ENCODE measurements at regions not wholly inside any gene's neighbourhood (a gene's known extent, or its start where the extent isn't known, plus 50 kb on each side); places are given as distances from the start of the nearest gene placed in this dataset.

DNA sequence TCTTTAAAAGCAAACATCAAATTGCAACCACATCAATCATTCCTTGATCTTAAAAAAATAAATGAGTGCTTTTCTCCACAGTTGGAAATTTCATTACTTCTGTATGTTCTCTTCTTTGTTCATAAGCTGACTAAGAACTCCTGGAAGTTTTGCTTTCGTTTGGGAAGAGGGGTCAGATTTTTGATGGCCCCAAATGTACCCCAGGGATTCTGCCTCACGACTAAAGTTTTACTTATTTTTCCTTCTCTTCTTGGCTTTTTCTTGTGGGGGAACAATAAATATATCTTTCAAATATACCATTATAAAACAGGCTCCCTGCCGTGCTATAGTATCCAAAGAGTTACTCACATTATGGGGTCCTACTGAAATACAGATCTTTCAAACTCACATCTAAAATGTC lies 215.0 kb upstream of the CDIN1 start:
- FAIRE-seq (no peak), DNase-seq (ENCODE audit: insufficient read length, low spot score) (no peak)

DNA sequence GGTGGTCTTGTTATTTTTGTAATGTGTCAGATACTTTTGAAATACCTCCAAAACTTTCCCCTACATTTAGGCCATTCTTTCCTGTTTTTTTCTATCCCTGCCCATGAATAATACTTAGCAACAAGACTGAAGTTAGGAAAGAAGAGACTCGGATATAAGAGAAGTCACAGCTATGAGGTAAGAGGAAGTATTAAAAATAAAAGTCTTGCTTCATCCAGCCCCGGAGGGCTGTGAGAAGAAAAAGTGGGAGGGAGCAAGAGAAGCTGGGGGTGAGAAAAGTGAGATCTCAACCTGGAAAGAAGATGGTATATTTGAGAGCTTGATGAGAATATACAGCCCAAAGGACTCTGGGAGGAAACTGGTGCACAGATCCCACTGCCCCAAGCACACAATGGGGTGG lies 213.5 kb upstream of the CDIN1 start:
- DNase-seq (ENCODE audit: insufficient read length, low spot score), result no peak
- FAIRE-seq, result no peak

DNA sequence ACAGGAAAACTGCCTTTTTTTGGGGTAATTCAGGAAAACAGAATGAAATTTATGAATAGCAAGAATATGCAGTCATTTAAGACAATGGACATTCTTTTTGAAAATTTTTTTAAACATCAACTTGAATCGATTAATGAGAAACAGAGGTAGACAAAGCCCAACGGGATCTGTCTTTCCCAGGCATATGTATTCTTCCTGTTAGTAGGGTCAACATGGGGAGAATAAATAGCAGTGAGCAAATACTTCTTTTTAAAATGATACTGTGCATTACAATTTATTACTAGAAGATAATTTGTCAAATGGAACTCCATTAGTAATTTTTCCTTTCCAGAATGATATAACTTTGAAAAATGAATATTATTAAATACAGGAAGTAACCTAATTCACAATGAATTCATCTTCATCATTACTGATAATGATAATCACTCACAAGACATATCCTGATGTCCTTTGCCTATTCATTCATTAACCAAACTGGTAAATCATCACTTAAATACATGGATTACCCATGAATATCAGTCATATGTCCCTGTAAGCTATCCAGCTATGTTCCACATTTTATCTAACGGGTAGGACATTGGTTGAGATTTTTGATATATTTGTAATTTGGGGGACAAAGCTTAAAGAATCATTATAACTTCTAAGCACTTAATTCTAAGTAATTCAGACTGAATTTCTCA lies 209.2 kb upstream of the CDIN1 start:
- FAIRE-seq, result no peak
- DNase-seq (ENCODE audit: insufficient read length, low spot score), result no peak

DNA sequence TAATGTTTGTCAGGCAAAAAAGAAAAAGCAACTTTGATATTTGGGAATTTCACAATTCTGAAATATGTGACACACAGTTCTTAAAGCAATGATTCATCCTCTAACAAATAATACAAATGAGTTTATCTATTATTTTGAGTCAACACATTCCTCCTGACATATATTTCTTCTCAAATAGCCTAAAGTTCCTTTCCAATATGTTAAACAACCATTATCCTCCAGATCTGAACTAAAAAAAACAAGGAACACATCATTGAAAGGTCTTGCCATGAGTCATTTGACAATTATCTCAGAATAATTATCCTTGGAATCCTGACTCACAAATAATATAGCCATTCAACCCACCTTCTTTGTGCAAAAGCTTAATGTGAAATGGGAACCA lies 208.7 kb upstream of the CDIN1 start:
- no peak for DNase-seq (ENCODE audit: insufficient read length, low spot score)
- FAIRE-seq, result no peak

DNA sequence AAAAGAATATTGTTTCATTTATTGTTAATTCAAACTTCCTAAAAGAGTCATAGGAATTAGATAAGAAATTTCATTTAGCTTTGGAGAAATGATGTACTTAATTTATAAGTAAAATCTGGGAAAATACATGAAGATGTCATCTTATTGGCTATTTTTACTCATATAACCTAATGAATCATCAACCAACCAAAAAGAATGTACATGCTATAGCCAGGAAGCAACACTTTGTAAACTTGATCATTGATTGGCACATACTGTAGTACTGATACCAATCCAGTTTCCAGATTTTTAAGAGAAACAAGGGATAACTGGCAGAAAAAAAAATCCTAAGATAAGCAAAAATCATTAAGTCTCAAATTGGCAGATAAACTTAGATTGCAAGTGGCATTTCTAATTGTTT lies 207.9 kb upstream of the CDIN1 start:
- FAIRE-seq (no peak), DNase-seq (ENCODE audit: insufficient read length, low spot score) (no peak)

DNA sequence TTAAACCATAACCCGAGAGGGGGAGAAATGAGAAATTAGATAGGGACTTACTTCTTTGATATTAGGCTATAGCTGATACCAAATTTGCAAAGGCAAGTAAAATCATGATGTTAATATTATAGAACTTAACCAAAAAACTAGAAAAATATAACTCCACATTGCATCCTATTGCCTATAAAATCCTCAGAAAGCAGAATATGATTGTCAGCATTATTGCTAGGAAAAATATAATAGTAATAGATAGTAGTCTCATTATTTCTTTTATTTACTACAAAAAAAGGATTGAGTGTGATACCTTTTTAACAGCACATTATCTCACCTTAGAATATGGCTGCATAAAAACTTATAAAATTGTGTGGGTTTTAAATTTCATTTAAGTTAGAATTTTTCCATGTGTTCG lies 206.5 kb upstream of the CDIN1 start:
- FAIRE-seq (no peak), DNase-seq (ENCODE audit: insufficient read length, low spot score) (no peak)

DNA sequence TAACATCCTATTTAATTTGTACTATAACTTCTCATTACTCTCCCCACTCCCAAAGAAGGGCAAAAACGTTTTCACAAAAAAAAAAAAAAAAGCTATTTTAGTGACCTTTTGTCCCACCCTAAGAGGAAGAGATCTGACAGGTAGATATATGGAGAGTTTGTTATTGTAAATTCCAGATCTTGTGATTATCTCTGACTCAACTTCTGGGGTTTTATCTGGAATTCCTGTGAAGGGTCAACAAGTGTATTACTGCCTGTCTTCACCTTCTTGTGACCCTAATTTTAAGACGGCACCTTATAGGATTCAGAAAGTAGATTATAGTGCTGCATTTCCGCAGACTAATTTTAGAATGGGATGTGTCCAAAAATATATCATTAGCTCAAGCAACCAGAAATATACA lies 205.9 kb upstream of the CDIN1 start:
- DNase-seq (ENCODE audit: insufficient read length, low spot score), result no peak
- FAIRE-seq, result no peak

DNA sequence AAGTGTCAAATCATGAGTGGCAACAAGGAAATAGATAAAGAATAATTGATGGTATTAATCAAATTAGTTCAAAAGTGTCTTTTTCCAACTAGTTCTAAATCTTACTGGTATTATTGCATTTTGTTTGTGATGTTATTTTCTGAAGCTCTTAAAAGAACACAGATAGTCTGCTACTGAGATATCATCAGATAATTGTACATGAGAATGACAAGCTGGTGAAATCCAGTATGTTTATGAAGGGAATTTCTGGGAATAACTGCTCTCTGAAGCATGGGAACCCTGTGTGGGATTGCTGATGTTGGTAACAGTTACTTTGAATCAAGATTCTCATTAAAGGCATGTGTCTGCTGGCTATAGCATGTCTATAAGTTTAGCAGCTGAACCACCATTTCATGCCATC lies 190.3 kb upstream of the CDIN1 start:
- DNase-seq (ENCODE audit: insufficient read length, low spot score), result no peak
- no peak for FAIRE-seq

DNA sequence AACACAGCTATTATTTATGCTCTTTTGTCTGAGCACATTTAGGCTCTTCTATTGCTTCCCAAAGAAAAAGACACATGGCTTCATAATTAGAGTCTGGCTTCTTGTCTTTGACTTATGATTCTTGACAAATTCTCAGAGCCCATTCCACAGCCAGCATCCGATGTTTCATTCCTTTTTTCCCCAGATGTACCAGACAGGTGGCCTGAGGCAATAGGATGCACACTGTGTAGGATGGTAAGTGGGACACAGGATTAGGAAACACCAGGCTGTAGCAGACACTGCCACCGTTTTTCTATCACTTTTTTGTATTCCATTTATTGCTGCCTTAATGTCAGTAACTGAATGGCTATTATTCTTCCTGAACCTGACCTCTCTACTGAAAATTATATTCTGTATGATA lies 188.9 kb upstream of the CDIN1 start:
- DNase-seq (ENCODE audit: insufficient read length, low spot score), result no peak
- no peak for FAIRE-seq

DNA sequence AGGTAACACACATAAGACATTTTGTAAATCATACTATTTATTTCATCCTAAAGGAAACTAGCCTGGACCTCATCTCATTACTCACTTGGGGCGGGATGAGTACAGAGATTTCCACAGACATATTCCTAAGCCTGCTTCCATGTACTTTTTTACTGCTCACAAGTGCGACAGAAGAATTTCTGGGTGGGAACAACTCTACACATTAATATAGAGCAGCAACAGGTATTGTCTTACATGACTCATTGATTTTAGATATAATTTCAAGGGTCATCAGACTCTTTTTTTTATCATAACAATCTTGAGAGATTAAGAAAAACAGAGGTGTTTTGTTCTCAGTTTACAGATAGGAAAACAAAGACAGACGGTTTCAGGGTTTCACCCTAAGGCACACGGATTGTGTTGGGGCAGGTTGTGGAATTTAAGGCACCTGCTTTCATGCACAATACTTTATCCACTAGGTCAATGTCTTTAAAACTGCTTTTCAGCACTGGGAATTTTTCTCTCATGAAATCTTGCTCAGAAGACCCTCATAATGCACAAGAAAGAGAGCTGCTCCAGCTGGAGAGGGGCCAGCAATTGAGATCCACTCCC lies 186.7 kb upstream of the CDIN1 start:
- FAIRE-seq, result no peak
- DNase-seq (ENCODE audit: insufficient read length, low spot score), result no peak

DNA sequence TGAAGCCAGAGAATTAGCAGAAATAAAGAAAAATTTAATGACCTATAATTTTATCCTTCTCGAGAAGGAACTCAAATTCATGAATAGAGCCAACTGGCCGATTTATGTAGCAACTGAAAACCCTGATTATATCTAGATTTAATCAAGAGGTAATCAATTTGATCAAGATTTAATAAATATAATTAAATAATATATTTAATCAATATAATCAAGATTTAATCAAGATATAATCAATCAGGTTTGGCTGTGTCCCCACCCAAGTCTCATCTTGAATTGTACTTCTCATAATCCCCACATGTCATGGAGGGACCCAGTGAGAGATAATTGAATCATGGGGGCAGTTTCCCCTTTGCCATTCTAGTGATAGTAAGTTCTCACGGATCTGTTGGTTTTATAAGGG lies 181.2 kb upstream of the CDIN1 start:
- FAIRE-seq, result no peak
- DNase-seq (ENCODE audit: insufficient read length, low spot score), result no peak

DNA sequence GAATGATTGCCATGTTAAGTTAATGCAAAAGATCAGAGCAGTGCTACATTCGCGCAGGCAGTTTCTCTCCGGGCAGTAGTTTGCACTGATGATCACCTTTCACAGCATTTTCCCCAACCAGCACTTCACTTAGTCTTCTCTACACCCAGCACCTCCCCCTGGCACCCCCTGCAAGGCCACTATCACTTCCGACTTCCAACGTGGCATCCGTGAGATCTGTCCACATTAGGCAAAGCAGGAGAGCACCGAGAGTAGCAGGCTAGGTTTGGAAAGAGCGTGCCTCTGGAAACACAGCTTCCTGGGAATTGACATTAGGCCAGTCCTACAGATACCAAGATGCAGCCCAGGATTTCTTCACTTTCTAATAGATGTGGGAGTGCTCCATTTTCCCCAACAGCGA lies 180.2 kb upstream of the CDIN1 start:
- no peak for DNase-seq (ENCODE audit: insufficient read length, low spot score)
- no peak for FAIRE-seq

DNA sequence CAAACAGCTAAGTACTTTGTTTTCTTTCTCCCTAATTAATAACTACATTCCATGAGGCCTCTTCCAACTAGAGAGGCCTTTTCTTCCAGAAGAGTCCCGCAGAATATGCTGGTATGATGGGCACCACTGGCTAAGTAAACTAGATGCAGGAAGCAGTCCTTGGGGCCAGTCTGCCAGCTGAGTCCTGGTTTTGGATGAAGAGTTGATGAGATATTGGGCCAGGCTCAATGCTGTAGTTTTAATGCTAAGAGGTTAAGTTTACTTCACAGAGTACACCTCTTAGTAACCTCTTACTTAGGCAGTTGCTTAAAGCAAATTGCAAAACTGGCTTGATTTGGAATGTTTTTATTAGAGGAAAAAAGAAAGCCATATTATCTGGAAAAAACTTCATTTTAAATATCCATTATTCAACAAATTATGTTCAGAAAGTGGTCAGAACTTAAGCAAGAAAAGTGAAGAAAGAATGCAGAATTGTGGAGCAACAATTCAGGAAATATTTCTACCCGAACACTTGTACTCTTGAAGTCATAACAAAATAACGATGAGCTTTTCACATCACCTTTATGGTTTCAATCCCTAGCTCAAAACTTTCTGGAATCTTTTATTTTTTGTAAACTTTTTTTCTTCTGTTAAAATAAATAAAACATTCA lies 178.4 kb upstream of the CDIN1 start:
- DNase-seq (ENCODE audit: insufficient read length, low spot score) (no peak), FAIRE-seq (no peak)

DNA sequence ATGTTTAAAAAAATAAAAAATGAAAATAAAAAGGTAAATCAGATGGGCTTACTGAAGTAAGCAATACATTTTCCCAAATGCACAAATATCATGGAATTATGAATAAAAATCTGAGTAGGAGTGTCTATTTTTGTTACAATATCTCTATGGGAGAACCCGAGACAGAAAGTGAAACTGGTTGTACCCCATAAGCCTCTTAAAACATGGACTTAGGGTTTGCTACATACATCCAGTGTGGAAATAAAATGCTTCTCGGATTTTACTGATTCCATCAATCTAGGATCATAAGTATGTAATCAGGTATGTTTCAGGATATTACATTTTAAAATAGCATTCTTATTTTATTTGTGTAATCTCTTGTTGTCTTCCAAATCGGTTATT lies 177.8 kb upstream of the CDIN1 start:
- FAIRE-seq (no peak), DNase-seq (ENCODE audit: insufficient read length, low spot score) (no peak)

DNA sequence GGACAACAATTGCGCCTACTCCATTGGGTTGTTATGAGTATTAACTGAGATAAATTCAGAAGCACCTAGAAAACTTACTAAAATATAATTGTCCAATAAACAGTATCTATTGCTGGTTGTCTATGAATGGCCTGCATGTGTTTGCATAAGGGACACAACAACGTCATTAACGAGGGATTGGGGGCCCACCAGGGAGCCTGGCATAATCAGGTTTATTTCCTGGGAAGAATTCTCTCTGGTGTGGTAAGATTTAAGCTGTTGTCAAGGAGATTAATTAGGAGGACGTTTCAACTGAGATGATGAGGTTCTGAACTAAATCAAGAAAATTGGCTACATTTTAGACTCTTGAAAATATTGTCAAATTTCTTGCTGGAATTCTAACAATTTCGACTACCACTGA lies 176.1 kb upstream of the CDIN1 start:
- FAIRE-seq (no peak), DNase-seq (ENCODE audit: insufficient read length, low spot score) (no peak)

DNA sequence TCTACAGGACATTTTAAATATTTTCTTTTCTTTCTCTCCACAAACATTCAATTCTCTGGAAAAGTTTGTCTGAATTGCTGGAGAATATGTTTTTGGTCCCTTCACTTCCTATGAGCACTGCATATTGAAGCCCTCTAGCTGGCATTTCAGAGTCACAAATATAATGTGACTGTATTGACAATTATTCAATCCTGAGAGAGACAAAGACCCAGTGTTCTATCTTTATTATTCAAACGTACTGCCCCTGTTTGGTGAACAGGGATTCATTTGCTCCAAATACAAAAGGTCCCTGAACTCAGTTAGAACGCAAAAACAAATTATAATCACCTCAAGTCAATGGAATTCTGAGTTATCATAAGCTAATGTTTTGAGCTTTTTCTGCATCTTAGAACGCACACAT lies 173.1 kb upstream of the CDIN1 start:
- no peak for FAIRE-seq
- DNase-seq (ENCODE audit: insufficient read length, low spot score), result no peak

DNA sequence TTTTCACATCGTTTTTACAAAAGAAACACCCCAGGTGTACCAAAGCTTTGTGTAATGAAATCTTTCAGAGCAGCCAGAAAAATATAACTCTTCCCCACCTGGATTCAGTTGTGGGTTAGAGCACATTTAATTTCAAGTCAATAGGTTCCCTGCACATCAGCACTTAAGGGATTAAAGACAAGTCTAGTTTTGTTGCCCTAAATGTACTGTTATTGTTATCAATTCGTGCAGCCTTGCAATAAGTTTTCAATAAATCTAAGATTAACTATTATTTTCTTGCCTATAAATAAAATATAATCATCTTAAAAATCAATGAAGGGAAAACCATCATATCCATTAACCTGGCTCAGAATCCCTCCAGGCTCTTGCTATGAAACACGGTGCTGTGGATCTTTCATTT lies 172.5 kb upstream of the CDIN1 start:
- DNase-seq (ENCODE audit: insufficient read length, low spot score) (no peak), FAIRE-seq (no peak)

DNA sequence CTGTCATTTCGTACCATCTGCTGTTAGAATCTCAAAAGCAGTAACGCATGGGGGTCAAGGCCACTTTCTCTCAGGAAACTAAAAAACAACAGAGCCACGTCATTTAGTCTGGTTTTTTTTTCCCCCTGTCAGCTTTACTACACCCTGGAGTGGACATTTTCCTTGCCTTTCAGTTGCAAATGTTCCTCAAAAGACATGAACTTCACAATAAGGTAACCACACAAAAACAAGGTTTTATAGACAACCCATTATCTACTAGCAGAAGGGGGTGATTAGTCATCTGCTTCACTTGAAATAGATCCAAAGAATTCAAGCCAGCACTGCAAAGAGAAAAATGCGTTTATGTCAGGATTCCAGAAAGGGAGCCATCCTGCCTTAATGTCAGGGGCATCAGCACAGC lies 171.8 kb upstream of the CDIN1 start:
- peak; percentile 38 for DNase-seq (ENCODE audit: insufficient read length, low spot score)
- FAIRE-seq, result no peak

DNA sequence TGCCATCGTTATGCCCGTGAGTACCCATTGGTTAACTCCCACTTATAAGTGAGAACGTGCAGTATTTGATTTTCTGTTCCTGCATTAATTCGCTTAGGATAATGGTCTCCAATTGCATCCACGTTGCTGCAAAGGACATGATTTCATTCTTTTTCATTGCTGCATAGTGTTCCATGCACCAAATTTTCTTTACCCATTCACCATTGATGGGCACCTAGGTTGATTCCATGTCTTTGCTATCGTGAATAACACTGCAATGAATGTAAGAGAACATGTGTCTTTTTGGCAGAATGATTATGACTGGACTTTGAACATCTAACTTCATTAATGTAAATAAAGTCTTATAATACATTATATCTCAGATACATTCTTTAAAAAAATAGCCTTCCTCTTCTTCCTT lies 169.6 kb upstream of the CDIN1 start:
- DNase-seq (ENCODE audit: insufficient read length, low spot score), result no peak
- no peak for FAIRE-seq

DNA sequence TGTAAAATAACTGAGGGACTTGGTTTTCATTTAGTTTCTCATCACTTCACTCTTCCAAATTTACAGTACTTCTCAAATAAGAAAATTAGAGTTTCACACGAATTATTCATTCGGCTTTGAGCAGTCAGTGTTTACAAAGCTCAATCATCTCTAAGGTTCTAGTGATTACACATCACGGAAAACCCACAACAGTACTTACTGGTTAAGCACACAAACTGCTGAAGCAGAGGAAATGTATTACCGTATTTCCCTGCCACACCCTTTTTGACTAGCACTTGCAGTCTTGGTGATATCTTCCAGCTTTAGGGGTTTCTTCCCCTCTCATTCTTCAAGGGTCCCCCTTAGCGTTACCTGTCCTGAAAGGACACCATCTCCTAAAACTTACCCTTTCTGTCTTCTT lies 164.8 kb upstream of the CDIN1 start:
- FAIRE-seq (no peak), DNase-seq (ENCODE audit: insufficient read length, low spot score) (no peak)

DNA sequence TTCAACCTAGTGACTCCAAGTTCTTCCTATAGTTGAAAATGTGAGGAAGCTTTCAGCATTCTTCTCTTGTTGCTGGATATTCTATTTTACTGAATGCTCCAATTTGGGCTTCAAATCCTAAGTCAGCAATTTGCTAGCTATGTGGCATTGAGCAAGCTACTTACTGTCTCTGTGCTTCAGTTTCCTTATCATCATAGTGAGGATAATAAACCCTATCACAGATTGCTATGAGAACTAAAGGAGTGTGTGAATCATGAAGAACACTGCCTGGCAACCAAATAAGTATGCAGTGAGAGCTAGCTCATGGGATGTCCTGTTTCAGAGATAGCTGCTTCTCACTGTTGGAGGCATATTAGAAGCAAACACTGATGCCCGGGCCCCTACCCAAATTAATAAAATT lies 163.8 kb upstream of the CDIN1 start:
- DNase-seq (ENCODE audit: insufficient read length, low spot score) (no peak), FAIRE-seq (no peak)

DNA sequence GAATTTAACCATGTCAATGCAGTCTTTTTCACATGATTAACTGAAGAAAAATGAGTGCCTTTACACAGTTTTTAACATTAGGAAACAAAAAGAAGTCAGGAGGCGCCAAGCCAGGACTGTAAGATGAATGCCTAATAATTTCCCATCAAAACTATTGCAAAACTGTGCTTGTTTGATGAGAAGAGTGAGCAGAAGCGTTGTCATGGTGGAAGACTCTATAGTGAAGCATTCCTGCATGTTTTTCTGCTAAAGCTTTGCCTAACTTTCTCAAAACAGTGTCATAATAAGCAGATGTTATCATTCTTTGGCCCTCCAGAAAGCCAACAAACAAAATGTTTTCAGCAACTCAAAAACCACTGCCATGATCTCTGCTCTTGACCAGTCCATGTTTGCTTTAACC lies 156.8 kb upstream of the CDIN1 start:
- FAIRE-seq (no peak), DNase-seq (ENCODE audit: insufficient read length, low spot score) (no peak)

DNA sequence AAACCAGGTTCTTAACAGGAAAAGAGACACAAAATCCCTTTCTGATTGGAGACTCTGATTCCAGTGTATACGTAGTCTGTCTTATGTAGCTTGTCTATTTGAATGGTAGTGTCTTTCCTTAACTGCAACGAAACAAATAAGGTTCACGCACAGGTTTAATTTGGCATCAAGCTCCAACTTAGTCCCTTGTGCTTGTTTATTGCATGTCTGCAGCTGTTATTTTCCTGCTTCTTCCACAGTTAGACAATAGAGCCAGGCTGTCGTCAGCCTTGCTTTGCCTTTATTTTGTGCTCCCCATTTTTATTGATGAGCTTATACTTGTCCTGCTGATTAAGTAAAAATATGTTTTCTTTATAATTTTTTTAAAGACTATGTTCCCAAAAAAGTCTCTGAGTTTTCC lies 152.7 kb upstream of the CDIN1 start:
- no peak for DNase-seq (ENCODE audit: insufficient read length, low spot score)
- FAIRE-seq, result no peak
